IPS-NIHi7 (cell line): ENCODE measurements at regions not wholly inside any gene's neighbourhood (a gene's known extent, or its start where the extent isn't known, plus 50 kb on each side); places are given as distances from the start of the nearest gene placed in this dataset.
"Not testable (repeated sequence)": the region's sequence is repeated elsewhere in the genome, so short reads cannot be mapped to it uniquely, and the experiment has no call there.

Source experiments
- DNase-seq: peaks from one replicate; pipeline ENCODE4 v3.0.0; 2012; ENCODE audit warnings: mixed read lengths; ENCODE audit errors: extremely low spot score

DNA sequence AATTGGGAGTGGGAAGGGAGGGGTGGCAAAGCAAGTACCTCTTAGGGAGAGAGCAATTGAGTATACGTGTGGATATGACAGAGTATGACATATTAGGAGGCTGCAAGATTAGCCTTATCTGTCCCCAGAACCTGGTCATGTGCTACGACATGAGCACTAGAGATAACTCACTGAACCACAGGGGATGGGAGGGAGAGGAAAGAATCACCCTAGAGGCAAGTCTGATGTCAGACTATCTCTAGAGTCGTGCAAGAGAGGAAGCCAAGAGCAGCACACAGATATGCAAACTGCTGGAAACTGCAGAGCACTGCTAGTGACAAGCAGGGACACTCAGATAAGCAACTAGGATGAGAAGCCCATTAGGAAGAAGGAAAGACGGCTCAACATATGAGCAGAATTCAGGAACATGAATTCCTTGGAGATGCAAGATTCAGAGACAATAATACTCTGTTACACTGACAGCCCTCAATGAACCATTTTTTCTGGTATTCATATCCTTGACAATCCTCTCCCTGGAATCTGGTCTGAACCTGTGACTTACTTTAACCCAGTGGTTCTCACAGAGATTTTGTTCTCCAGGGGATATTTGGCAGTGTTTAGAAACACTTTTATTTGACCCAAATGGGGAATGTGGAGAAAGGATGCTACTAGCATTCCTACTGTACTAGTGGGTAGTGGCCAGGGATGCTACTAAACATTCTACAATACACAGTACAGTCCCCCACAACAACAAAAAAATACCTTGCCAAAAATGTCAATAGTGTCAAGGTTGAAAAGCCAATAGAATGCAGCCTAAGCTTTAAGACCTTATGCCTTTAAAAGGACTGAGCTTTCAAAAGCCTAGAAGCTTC is 84.0 kb upstream of the BMP2K start:
- peak; percentile 34 for DNase-seq

- DNase-seq, result no peak
Measured at GRCh38 chr4:78692822-78693170, 83.4 kb upstream of the BMP2K start.

DNA sequence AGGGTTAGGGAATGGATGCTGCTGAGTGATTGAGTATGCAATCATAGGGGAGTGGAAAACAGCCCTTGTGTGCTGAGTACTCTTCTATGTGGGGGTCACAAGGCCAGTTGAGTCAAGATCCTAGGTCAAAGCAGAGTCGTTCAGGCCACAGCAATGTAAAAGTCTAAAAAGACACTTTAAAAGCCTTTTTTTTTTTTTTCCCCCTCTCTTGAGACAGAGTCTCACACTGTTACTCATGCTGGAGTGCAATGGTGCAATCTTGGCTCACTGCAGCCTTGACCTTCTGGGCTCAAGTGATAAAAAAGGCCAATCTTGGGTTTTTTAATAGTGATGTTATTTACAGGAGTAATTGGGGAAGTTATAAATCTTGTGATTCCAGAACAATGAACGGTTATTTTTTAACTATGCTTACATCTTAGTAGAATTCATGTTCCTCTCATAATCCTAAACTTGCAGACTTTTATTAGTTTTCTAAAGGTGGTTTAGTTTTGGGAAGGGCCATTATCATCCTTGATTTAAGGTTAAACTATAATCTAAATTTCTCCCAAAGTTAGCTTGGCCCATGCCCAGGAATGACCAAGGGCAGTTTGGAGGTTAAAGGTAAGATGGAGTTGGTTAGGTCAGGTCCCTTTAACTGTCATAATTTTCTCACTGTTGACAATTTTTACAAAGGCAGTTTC is 82.2 kb upstream of the BMP2K start:
- no peak for DNase-seq

- DNase-seq, result no peak
Measured at GRCh38 chr4:78694457-78694787, 81.7 kb upstream of the BMP2K start.

DNA sequence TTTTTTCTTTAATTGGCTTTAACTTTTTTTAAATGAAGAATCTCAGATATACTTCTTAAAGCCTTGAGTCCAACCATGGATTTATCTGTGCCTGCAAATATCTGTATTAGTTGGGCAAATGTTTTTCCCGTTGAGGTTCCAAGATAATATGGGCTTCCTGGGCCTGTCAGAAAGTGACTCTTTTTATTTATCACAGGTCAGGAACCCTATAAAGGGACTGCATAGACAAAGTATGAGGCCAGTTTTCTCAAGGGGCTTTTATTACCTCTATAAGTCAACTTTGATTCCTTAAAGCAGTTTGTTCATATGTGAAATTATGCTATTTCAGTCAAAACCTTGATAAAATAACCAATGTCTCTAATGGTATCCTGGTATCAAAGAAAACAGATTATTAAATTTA is 80.2 kb upstream of the BMP2K start:
- no peak for DNase-seq

DNA sequence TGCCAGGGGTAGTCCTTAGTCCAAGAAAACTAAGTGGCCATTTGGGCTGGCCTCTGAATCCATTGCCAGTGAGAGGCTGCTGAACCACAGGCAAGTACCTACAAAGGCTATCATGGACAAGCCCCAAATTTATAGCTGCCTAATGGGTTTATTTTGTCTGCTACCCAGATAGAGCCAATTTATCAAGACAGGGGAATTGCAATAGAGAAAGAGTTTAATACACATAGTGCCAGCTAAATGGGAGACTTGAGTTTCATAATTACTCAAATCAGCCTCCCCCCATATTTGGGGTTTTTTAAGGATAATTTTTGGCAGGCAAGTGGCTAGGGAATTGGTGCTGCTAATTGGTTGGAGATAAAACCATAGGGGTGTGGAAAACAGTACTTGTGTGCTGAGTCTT is 73.1 kb upstream of the BMP2K start:
- DNase-seq, result no peak

- DNase-seq, result no peak
Measured at GRCh38 chr4:78704317-78704716, 71.8 kb upstream of the BMP2K start.

DNA sequence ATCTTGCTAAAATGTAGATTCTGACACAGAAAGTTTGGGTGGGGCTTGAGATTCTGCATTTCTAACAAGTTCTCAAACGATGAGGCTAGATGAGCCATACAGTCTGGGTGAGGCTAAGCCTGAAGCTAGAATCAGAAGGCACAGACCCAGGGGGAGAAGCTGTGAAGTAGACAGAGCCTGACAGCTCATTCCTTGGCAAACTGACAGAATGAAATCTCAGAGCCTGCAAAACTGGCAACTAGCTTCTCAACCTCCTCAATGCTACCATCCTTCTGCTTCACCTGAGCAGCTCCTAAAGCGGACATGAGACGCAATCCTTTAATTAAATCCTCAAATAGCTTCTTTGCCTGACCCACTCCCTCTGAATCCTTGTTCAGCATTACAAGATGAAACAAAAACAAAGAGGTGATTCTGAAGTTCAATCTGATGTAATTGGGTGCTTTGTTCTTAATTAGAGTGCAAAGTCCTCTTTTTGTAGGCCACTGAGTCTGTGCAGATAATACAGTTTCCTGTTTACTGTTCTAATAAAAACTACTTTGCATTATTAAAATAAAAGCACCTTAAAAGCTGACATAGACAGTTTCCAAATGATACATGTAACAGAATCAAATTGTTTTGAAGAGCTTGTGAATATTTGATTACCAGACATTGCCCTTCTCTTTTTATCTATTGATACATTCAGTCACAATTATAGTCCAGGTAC is 71.0 kb upstream of the BMP2K start:
- DNase-seq, result no peak

DNA sequence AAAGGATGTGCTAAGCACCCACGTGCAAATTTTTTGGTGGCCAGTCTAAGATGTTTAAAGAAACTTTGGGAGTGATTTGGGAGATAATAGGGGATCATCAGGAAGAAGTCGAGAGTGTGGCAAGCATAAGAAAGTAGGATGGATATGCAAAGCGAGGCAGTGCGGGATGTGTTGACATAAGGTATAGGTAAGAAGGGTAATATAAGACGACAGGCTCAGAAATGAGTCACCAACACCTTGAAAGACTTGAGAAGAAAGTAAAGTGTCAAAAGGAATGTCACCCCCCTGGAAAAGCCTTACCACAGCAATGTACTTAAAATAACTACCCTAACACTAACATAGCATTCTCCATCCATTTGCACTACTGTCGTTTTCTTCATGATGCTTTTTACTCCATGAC is 69.8 kb upstream of the BMP2K start:
- DNase-seq, result peak; percentile 36

- no peak for DNase-seq
Measured at GRCh38 chr4:78707268-78707667, 68.9 kb upstream of the BMP2K start.

DNA sequence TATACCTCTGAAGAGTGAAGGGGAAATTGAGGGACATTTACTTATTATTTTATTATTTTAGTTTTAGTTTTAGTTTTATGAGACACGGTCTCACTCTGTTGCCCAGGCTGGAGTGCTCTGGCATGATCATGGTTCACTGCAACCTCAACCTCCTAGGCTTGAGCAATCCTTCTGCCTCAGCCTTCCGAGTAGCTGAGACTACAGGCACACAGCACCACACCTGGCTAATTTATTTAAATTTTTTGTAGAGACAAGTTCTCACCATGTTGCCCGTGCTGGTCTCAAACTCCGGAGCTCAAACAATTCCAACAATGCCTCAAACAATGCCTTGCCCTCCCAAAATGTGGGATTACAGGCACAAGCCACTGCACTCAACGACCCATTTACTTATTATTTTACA is 68.4 kb upstream of the BMP2K start:
- no peak for DNase-seq

GRCh38 chr4:78710536-78710935 is 65.6 kb upstream of the BMP2K start:
- no peak for DNase-seq

- no peak for DNase-seq
Measured at GRCh38 chr4:78711676-78712075, 64.5 kb upstream of the BMP2K start.

GRCh38 chr4:78714598-78714997 is 61.6 kb upstream of the BMP2K start:
- DNase-seq, result not testable (repeated sequence)

DNA sequence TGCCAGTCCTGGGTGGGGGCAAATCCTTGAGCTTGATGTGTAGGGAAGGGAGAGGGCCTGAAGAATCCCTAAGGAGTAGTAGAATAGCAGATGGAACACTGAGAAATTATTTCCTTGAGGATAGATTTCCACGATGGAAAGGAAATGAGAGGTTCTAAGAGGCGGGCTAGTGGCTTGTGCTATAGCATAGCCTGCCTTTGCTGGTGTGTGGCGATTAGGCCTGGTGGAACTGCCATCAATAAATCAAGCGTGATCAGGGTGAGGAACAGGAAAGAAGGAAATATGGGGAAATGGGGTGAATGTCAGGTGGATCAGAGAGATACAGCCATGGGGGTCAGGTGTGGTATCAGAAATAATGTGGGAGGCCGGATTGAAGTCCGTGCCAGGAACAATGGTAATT is 60.8 kb upstream of the BMP2K start:
- not testable (repeated sequence) for DNase-seq

DNA sequence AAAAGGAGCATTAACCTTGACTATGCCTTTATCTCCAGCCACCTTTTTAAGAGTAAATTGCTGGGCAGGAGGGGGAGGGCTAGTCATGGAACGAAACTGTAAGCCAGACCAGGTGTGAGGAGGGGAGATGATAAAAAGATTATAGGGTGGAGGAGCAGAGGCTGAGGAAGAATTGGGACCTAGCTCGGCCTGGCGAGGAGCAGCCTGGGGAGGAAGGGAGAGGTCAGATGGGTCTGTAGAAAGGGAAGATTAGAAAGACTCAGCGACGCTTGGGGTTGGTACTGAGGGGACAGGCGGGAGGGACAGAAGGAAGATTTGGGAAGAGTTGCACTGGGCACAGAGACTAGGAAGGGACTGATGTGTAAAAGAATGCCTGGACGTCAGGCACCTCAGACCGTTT is 58.4 kb upstream of the BMP2K start:
- not testable (repeated sequence) for DNase-seq

- DNase-seq, result no peak
Measured at GRCh38 chr4:78720204-78720603, 55.9 kb upstream of the BMP2K start.

DNA sequence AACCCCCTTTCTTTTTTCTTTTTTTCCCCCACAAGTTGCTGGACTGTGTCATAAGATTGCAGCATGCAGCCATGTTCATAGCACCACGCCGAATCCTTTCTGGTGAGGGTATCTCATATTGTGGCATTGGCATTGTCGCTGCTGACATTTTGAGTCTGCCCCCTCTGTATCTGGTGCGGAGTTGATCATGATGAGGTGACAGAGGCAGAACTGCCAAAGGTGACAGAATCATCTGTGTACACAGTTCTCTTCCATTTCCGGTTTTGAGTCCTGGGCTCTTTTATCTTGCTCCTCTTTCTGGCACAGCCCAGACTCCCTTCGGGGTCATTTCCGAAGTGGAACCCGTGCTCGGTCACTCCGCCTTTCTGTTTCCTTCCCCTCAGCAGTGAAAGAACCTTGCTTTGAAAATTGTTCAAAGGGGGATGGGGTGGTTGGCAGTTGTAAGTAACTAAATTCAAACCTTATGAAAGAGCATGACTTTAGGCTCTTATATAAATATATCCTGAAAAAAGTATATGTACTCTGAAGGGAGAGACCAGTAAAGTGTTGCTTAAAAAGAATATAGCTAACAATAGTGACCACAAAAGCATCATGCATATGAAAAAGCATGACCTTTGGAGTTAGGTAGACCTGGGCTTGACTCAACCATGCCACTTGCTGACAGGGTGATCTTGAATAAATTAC is 55.0 kb upstream of the BMP2K start:
- no peak for DNase-seq

- DNase-seq, result no peak
Measured at GRCh38 chr4:78721747-78722146, 54.4 kb upstream of the BMP2K start.

DNA sequence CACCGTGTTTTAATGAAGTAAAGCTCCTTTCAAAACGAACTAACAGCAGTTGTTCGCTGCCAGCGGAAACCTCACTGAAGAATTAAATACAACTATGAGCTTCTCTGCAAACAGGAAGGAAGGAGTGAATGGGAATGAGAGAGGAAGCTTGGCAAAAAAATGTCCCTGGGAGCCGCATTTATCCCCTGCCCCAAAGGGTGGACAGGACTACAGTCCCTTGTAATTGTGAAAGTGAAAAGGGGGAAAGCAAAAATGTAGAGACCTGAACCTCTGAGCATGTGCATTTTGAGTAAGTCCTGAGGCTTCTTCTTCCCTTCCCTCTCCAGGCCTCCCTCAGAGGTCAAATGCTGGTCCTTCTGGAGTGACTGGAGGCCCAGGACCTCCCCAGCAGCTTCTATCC is 53.8 kb upstream of the BMP2K start:
- DNase-seq, result no peak

- DNase-seq, result no peak
Measured at GRCh38 chr4:78722878-78723277, 53.3 kb upstream of the BMP2K start.
